Muscle layer of duodenum (tissue), 2 donors: ENCODE measurements at regions not wholly inside any gene's neighbourhood (a gene's known extent, or its start where the extent isn't known, plus 50 kb on each side); places are given as distances from the start of the nearest gene placed in this dataset.

ENCODE experiments used
- H3K27ac ChIP-seq: one replicate; pipeline ENCODE4 v1.7.0; 2013; ENCODE audit warnings: mild to moderate bottlenecking, low read length
- H3K27me3 ChIP-seq: one replicate; pipeline ENCODE4 v1.7.0; 2013; ENCODE audit warnings: low read depth, mild to moderate bottlenecking, control low read depth, low read length
- H3K36me3 ChIP-seq, 2 donors: one replicate each; pipeline ENCODE4 v1.7.0; 2013; ENCODE audit warnings: low read length in 2 of 2, control low read depth in 1 of 2, mild to moderate bottlenecking in 1 of 2; ENCODE audit not compliant: insufficient read depth in 2 of 2, control insufficient read depth in 1 of 2
- H3K4me1 ChIP-seq, 2 donors: one replicate each; pipeline ENCODE4 v1.7.0; 2013; ENCODE audit warnings: low read length in 2 of 2, mild to moderate bottlenecking in 2 of 2, control low read depth in 1 of 2, moderate library complexity in 1 of 2; ENCODE audit not compliant: insufficient read depth in 2 of 2, control insufficient read depth in 1 of 2
- H3K4me3 ChIP-seq, 2 donors: one replicate each; pipeline ENCODE4 v1.7.0; 2013; ENCODE audit warnings: low read length in 2 of 2, low read depth in 1 of 2, mild to moderate bottlenecking in 1 of 2
- H3K9me3 ChIP-seq, 2 donors: one replicate each; pipeline ENCODE4 v1.7.0; 2013; ENCODE audit warnings: low read length in 2 of 2, control low read depth in 1 of 2, mild to moderate bottlenecking in 1 of 2; ENCODE audit not compliant: control insufficient read depth in 1 of 2
- donor health status: healthy.

DNA sequence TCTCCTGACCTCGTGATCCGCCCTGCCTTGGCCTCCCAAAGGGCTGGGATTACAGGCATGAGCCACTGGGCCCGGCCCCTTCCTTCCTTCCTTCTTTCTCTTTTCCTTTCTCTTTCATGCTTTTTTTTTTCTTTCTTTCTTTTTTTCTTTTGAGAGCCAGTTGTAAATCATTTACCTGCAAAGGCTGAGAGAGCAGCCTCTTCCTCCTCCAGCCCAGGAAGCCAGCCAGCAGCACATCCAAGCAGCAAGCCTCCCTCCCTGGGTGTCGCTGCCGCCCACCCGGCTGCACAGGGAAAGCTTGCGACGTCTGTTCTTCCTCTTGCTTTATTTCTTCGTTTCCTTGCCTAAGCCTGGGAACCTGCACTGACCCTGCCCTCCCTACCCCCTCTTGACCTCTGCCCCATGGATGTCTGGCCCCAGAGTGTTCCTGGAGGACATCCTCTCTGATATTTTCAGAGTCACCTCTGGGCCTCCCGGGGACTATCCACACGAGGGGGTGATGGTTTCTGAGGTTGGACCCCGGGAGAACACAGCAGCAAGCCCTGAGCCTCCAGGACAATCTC lies 62.8 kb upstream of the MYL10 start:
- H3K36me3 ChIP-seq, result no peaks in the 10 kb centered on the region
- H3K9me3 ChIP-seq, result no peaks in the 10 kb centered on the region
- H3K27me3 ChIP-seq, result no peaks in the 10 kb centered on the region
- no peak overlapping the region for H3K27ac ChIP-seq
- peaks cover 0 to 8% of the 10 kb centered on the region in 2 donors for H3K4me1 ChIP-seq
- H3K4me3 ChIP-seq, result no peak overlapping the region

DNA sequence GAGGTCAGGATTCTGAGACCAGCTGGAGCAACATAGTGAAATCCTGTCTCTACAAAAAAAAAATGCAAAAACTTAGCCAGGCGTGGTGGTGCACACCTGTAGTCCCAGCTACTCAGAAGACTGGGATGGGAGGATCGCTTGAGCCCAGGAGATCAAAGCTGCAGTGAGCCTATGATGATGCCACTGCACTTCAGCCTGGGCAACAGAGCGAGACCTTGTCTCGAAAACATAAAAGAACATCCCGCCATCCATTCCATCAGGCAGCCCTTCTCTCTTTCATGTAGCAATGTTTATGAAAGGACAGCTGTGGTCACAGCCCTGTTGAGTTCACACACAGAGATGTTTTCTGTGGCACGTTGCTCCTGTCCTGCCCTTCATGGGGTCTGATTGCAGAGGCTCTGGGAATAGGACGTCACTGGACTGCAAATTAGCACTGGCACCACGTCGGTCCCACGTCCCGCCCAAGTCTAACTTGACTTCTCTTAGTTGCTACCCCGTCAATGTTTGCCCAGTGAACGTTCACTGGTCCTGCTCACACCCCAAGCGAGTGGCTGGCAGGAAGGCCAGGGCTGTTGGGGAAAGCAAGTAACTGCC lies 64.5 kb upstream of the MYL10 start:
- H3K4me1 ChIP-seq, result peaks cover 0 to 2% of the 10 kb centered on the region in 2 donors
- H3K4me3 ChIP-seq, result no peak overlapping the region
- no peaks in the 10 kb centered on the region for H3K9me3 ChIP-seq
- no peaks in the 10 kb centered on the region for H3K36me3 ChIP-seq
- H3K27ac ChIP-seq, result no peak overlapping the region
- H3K27me3 ChIP-seq, result no peaks in the 10 kb centered on the region

DNA sequence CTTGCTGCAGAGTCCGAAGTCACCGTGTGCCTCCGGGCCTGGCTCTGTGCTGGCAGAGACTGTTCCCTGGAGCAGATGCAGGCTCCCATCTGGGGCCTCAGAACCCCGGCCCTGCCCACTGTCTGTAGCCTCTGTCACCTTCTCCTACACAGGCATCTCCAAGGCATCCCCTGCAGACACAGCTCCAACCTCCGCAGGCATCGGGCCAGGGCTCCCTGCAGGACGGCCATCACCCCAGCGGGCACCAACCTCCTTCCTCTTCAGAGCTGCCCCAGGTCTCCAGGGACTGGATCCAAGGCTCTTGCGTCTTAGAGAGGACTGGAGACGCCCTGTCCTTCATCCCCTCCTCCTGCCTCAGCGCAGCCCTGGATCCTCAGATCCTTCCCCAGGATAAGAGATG lies 69.9 kb upstream of the MYL10 start:
- Histone ChIP-seq H3K36me3 (no peaks in the 10 kb centered on the region), H3K27ac (no peak overlapping the region), H3K9me3 (no peaks in the 10 kb centered on the region), H3K4me1 (no peaks in the 10 kb centered on the region), H3K4me3 (no peak overlapping the region), H3K27me3 (no peaks in the 10 kb centered on the region)

DNA sequence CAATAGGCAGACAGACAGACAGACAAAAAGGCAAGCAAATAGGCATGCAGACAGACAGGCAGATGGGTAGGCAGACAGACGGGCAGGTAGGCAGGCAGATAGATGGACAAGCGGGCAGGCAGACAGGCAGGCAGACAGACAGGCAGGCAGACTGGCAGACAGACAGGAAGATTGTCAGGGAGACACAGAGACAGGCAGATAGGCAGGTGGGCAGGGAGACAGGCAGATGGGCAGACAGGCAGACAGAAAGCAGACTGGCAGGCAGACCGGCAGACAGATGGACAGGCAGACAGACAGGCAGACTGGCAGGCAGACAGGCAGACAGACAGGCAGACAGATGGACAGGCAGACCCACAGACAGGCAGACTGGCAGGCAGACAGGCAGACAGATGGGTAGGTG lies 70.3 kb upstream of the MYL10 start:
- no peaks in the 10 kb centered on the region for H3K9me3 ChIP-seq
- no peak overlapping the region for H3K4me3 ChIP-seq
- H3K27ac ChIP-seq, result no peak overlapping the region
- no peaks in the 10 kb centered on the region for H3K36me3 ChIP-seq
- no peaks in the 10 kb centered on the region for H3K4me1 ChIP-seq
- H3K27me3 ChIP-seq, result no peaks in the 10 kb centered on the region

DNA sequence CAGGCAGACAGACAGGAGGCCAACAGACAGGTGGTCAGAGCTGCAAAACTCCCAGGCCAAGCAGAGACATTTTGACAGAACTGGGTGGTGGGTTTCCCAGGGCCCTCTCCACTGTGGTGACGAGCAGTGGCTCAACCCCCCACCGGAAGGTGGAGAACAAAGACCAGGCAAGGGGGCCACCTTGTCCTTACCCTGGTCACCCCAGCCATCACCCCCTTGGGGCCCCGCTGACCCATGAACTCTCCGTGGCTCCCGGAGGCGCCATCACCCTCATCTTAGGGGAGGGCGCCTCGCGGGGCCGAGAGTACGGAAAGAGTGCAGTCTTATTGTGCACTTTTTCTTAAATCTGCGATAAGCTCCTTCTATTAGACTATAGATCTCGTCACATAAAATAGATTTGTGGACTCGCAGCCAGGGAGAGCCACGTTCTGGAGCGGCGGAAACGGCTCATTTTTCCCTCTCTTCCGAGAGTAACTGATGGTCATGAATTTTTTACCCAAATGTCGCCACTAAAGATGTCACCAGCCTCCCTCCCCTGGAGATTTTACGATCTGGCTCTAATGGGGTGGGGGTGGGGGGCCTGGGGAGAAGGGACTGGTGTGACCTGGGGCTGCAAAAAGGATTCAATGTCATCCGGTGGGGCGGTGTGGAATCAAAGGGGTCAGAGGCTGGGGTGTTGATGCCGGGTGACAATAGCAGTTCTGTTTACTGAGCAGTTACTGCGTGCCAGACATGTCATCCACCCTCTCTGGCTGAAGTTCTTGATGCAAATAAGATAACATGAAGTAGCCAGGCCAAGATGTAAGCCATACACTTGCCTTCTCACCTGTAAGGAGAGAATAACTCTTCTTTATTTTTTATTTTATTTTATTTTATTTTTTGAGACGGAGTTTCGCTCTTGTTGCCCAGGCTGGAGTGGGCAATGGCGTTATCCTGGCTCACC lies 71.1 kb upstream of the MYL10 start:
- H3K27ac ChIP-seq, result no peak overlapping the region
- no peaks in the 10 kb centered on the region for H3K36me3 ChIP-seq
- H3K27me3 ChIP-seq, result no peaks in the 10 kb centered on the region
- no peaks in the 10 kb centered on the region for H3K9me3 ChIP-seq
- no peaks in the 10 kb centered on the region for H3K4me1 ChIP-seq
- H3K4me3 ChIP-seq, result no peak overlapping the region

DNA sequence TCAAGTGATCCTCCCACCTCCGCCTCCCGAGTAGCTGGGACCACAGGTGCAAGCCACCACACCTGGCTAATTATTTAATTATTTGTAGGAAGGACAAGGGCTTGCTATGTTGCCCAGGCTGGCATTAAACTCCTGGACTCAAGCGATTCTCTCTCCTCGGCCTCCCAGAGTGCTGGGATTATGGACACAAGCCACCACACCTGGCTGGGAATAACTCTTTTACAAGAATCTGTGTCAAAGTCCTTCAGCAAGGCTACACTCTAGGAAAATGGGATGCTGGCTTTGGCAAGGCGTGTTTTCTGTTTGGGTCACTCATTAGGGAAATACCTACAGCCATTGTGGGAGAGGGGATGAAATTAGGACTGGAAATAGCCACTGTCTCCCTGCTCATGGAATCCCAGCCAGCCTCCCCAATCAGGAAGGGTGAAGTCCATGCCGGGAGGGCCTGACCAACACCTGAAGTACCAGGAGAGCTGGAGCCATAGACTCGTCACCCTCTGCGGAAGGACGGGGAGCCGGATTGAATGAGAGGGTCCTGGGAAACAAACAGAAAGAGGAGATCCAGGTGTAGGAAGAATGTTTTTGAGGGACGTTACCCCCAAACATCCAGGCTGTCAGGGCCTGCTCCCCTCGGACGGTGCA lies 72.2 kb upstream of the MYL10 start:
- Histone ChIP-seq H3K9me3 (no peaks in the 10 kb centered on the region), H3K36me3 (no peaks in the 10 kb centered on the region), H3K27me3 (no peaks in the 10 kb centered on the region), H3K27ac (no peak overlapping the region), H3K4me3 (no peak overlapping the region), H3K4me1 (no peaks in the 10 kb centered on the region)

DNA sequence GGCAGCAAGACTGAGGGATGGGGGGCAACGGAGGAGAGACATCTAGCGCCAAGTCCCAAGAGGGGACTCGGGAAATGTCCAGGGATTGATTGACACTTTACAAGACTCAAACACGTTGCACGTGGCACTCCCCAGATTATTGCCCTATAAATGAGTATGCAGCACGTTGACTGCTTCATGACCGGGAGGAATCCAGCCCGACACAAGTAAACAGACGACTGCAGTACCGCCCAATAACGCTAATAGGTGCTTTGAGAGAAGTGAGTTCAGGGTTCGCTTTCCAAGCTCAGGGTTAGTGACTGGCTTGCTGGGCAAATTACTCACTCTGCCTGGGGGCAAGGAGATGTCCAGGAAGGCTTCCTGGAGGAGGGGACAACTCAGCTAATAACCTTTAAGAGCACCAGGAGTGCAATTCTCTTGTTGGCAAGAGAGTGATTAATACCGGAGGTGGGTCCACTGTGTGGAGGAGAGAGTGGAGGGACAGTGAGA lies 73.3 kb upstream of the MYL10 start:
- no peaks in the 10 kb centered on the region for H3K9me3 ChIP-seq
- no peak overlapping the region for H3K4me3 ChIP-seq
- no peaks in the 10 kb centered on the region for H3K4me1 ChIP-seq
- H3K36me3 ChIP-seq, result no peaks in the 10 kb centered on the region
- no peak overlapping the region for H3K27ac ChIP-seq
- no peaks in the 10 kb centered on the region for H3K27me3 ChIP-seq

DNA sequence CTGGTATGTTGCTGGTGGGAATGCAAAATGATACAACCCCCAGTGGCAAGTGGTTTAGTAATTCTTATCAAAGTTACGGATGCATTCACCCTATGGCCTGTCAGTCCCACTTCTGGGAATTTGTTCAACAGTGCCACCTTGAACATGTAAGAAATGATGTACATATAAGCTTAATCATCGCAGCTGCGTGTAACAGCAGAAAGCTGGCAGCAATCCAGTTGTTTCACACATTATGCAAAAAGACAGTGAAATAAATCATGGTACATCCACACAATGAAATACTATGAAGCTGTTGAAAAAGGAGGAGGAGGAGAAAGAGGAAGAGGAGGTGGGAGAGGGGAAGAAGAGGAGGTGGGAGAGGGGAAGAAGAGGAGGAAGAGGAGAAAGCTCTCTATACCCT lies 76.2 kb upstream of the MYL10 start:
- H3K36me3 ChIP-seq, result no peaks in the 10 kb centered on the region
- no peaks in the 10 kb centered on the region for H3K9me3 ChIP-seq
- H3K4me1 ChIP-seq, result no peaks in the 10 kb centered on the region
- no peak overlapping the region for H3K27ac ChIP-seq
- H3K4me3 ChIP-seq, result no peak overlapping the region
- H3K27me3 ChIP-seq, result no peaks in the 10 kb centered on the region

DNA sequence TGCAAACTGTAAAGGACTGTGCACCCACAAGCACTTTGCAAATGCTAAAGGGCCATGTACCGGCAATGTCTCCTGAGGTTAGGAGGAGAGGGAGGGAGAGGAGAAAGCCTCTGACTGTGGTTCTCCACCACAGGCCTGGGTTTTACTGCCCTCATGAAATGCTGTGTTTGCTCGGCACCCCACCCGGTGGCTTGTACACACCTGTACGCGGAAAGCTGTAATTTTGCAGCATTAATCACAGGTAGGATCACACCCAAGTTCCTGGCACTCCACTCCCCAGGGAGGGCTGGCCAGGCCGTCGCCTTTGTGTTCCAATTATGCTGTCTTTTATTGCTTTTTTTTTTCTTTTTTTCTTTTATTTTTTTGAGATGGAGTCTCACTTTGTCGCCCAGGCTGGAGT lies 78.5 kb upstream of the MYL10 start:
- Histone ChIP-seq H3K27ac (no peak overlapping the region), H3K4me1 (no peaks in the 10 kb centered on the region), H3K4me3 (no peak overlapping the region), H3K36me3 (no peaks in the 10 kb centered on the region), H3K9me3 (no peaks in the 10 kb centered on the region), H3K27me3 (no peaks in the 10 kb centered on the region)

DNA sequence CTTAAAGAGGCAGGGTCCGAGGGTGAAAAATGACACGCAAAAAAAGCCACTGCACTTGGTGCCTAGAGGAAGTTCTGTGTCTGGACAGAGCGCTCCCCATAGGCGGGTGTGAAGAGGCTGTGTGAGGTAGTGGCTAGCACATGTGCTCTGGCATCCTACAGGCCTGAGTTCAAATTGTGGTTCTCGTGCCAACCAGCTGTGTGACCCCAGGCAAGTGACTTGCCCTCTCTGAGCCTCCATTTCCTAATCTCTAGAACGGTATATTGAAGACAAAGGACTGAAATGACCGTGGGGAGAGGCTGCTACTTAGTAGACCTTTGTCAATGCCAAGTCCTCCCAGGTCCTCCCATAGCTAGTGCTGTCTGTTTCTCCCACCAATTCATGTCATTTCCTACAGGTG lies 79.1 kb upstream of the MYL10 start:
- no peaks in the 10 kb centered on the region for H3K27me3 ChIP-seq
- H3K4me3 ChIP-seq, result no peak overlapping the region
- no peaks in the 10 kb centered on the region for H3K9me3 ChIP-seq
- no peaks in the 10 kb centered on the region for H3K36me3 ChIP-seq
- no peak overlapping the region for H3K27ac ChIP-seq
- H3K4me1 ChIP-seq, result no peaks in the 10 kb centered on the region

DNA sequence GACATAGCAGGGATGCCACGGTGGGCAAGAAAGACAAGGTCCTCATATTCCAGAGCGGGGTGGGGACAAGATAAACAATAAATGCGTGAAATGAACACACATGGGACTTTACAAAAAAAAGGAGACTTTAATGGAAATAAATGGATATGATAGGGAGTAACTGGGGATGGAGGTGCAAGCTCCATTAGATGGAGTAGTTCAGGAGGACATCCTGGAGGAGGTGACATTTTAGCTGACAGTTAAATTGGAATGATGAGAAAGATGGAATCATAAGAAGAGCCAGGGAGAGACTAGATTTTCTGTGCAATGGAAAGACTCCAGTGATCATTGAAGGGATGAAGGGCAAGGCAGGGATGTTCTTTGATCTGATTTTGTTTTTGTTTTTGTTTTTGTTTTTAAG lies 83.6 kb upstream of the MYL10 start:
- no peaks in the 10 kb centered on the region for H3K27me3 ChIP-seq
- no peaks in the 10 kb centered on the region for H3K9me3 ChIP-seq
- no peaks in the 10 kb centered on the region for H3K36me3 ChIP-seq
- H3K27ac ChIP-seq, result no peak overlapping the region
- no peaks in the 10 kb centered on the region for H3K4me1 ChIP-seq
- no peak overlapping the region for H3K4me3 ChIP-seq
